ENCODE measurements at regions not wholly inside any gene's neighbourhood (a gene's known extent, or its start where the extent isn't known, plus 50 kb on each side); places are given as distances from the start of the nearest gene placed in this dataset.

DNA sequence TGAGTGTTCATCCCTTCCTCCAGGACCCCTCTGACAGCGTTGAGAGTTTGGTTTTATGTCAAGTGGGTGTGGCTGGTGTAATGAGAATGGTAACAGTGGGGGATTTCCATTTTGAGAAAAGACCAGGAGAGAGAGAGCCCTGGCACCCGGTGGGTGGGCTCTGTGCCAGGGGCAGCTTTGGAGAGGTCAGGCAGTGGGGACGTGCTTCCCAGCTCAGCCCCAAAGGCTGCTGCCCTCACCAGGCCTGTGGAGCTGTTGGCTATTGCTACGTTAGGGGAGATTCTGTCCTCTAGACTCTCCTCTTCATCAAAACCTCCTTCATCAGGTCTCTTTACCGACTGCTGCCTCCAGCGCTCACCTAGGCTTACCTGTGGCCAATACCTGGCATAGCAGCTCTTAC, 176.3 kb downstream of the PTPRU start:
- TF ChIP-seq, protein P1, sequence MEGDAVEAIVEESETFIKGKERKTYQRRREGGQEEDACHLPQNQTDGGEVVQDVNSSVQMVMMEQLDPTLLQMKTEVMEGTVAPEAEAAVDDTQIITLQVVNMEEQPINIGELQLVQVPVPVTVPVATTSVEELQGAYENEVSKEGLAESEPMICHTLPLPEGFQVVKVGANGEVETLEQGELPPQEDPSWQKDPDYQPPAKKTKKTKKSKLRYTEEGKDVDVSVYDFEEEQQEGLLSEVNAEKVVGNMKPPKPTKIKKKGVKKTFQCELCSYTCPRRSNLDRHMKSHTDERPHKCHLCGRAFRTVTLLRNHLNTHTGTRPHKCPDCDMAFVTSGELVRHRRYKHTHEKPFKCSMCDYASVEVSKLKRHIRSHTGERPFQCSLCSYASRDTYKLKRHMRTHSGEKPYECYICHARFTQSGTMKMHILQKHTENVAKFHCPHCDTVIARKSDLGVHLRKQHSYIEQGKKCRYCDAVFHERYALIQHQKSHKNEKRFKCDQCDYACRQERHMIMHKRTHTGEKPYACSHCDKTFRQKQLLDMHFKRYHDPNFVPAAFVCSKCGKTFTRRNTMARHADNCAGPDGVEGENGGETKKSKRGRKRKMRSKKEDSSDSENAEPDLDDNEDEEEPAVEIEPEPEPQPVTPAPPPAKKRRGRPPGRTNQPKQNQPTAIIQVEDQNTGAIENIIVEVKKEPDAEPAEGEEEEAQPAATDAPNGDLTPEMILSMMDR (IDR thresholded peaks at IDR 0.05; ENCODE audit: poor library complexity, severe bottlenecking) = no peak
- TF ChIP-seq TAF1 (IDR thresholded peaks at IDR 0.05; ENCODE audit: low read depth) (no peak), POLR2AphosphoS5 (IDR thresholded peaks at IDR 0.05) (no peak), EP300 (conservative IDR thresholded peaks at IDR 0.05; ENCODE audit: poor library complexity, severe bottlenecking) (no peak), MXI1 (conservative IDR thresholded peaks at IDR 0.05; ENCODE audit: poor library complexity, severe bottlenecking) (no peak), EZH2 (IDR thresholded peaks at IDR 0.05; ENCODE audit: borderline replicate concordance, insufficient read depth, low read length, poor library complexity, severe bottlenecking) (no peak)
- TF ChIP-seq, protein P2, sequence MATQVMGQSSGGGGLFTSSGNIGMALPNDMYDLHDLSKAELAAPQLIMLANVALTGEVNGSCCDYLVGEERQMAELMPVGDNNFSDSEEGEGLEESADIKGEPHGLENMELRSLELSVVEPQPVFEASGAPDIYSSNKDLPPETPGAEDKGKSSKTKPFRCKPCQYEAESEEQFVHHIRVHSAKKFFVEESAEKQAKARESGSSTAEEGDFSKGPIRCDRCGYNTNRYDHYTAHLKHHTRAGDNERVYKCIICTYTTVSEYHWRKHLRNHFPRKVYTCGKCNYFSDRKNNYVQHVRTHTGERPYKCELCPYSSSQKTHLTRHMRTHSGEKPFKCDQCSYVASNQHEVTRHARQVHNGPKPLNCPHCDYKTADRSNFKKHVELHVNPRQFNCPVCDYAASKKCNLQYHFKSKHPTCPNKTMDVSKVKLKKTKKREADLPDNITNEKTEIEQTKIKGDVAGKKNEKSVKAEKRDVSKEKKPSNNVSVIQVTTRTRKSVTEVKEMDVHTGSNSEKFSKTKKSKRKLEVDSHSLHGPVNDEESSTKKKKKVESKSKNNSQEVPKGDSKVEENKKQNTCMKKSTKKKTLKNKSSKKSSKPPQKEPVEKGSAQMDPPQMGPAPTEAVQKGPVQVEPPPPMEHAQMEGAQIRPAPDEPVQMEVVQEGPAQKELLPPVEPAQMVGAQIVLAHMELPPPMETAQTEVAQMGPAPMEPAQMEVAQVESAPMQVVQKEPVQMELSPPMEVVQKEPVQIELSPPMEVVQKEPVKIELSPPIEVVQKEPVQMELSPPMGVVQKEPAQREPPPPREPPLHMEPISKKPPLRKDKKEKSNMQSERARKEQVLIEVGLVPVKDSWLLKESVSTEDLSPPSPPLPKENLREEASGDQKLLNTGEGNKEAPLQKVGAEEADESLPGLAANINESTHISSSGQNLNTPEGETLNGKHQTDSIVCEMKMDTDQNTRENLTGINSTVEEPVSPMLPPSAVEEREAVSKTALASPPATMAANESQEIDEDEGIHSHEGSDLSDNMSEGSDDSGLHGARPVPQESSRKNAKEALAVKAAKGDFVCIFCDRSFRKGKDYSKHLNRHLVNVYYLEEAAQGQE (IDR thresholded peaks at IDR 0.05; ENCODE audit: borderline replicate concordance) = no peak

All from neural cell (in vitro differentiated cells).